GM18505 (cell line): ENCODE measurements at regions not wholly inside any gene's neighbourhood (a gene's known extent, or its start where the extent isn't known, plus 50 kb on each side); places are given as distances from the start of the nearest gene placed in this dataset.
"Not testable (repeated sequence)": the region's sequence is repeated elsewhere in the genome, so short reads cannot be mapped to it uniquely, and the experiment has no call there.

Experiments used
- ATAC-seq: cut with Tn5 transposase; IDR thresholded peaks from one replicate; pipeline ENCODE4 v1.9.1; 2021; ENCODE audit not compliant: unreplicated experiment
- POLR2A ChIP-seq: IDR thresholded peaks from 4 replicates; pipeline ENCODE4 v1.6.1; 2011; ENCODE audit warnings: borderline replicate concordance; ENCODE audit not compliant: insufficient read depth, insufficient read length; ENCODE audit errors: extremely low read depth

- ATAC-seq: no peak
- TF ChIP-seq POLR2A: no peak
Observed at GRCh38 chr13:111620586-111620985, 300.1 kb downstream of the TEX29 start.

- TF ChIP-seq POLR2A: no peak
- ATAC-seq: no peak
Observed at GRCh38 chr13:111621164-111621563, 300.7 kb downstream of the TEX29 start.

- TF ChIP-seq POLR2A: no peak
- ATAC-seq: no peak
Observed at GRCh38 chr13:111622051-111622531, 301.6 kb downstream of the TEX29 start.

- no peak for ATAC-seq
- TF ChIP-seq POLR2A: no peak
Observed at GRCh38 chr13:111623208-111623607, 302.8 kb downstream of the TEX29 start.

GRCh38 chr13:111623743-111624505, 303.5 kb downstream of the TEX29 start:
- no peak for TF ChIP-seq POLR2A
- no peak for ATAC-seq

- no peak for ATAC-seq
- TF ChIP-seq POLR2A: no peak
Observed at GRCh38 chr13:111625526-111626315, 305.3 kb downstream of the TEX29 start.

- ATAC-seq: no peak
- TF ChIP-seq POLR2A: no peak
Observed at GRCh38 chr13:111626371-111627305, 306.2 kb downstream of the TEX29 start.

GRCh38 chr13:111627596-111627995, 307.2 kb downstream of the TEX29 start:
- no peak for ATAC-seq
- TF ChIP-seq POLR2A: no peak

GRCh38 chr13:111629016-111629415, 308.6 kb downstream of the TEX29 start:
- no peak for ATAC-seq
- TF ChIP-seq POLR2A: no peak

GRCh38 chr13:111629457-111629856, 309.0 kb downstream of the TEX29 start:
- ATAC-seq: no peak
- no peak for TF ChIP-seq POLR2A

- ATAC-seq: no peak
- TF ChIP-seq POLR2A: no peak
Observed at GRCh38 chr13:111629926-111630325, 309.5 kb downstream of the TEX29 start.

- no peak for TF ChIP-seq POLR2A
- no peak for ATAC-seq
Observed at GRCh38 chr13:111630406-111630805, 310.0 kb downstream of the TEX29 start.

- ATAC-seq: not testable (repeated sequence)
Observed at GRCh38 chr13:111631271-111631670, 310.8 kb downstream of the TEX29 start.
